GM21619 (cell line): ENCODE measurements at regions not wholly inside any gene's neighbourhood (a gene's known extent, or its start where the extent isn't known, plus 50 kb on each side); places are given as distances from the start of the nearest gene placed in this dataset.
"Not testable (repeated sequence)": the region's sequence is repeated elsewhere in the genome, so short reads cannot be mapped to it uniquely, and the experiment has no call there.

Experiments used
- ATAC-seq: cut with Tn5 transposase; IDR thresholded peaks from one replicate; pipeline ENCODE4 v1.9.1; 2021; ENCODE audit not compliant: unreplicated experiment

GRCh38 chr7:101679653-101680173, 50.6 kb upstream of the MYL10 start:
- ATAC-seq: not testable (repeated sequence)

- no peak for ATAC-seq
These were observed 51.5 kb upstream of the MYL10 start for GRCh38 chr7:101680406-101681145.

GRCh38 chr7:101681170-101682007, 52.3 kb upstream of the MYL10 start:
- no peak for ATAC-seq

- ATAC-seq: no peak
These were observed 55.9 kb upstream of the MYL10 start for GRCh38 chr7:101684983-101685330.

GRCh38 chr7:101686030-101686429, 56.9 kb upstream of the MYL10 start:
- no peak for ATAC-seq

- ATAC-seq: no peak
These were observed 58.0 kb upstream of the MYL10 start for GRCh38 chr7:101687081-101687480.

GRCh38 chr7:101687791-101688182, 58.7 kb upstream of the MYL10 start:
- no peak for ATAC-seq

- ATAC-seq: peak; percentile 74
These were observed 59.2 kb upstream of the MYL10 start for GRCh38 chr7:101688183-101688831.

- no peak for ATAC-seq
These were observed 60.2 kb upstream of the MYL10 start for GRCh38 chr7:101688995-101689907.

- no peak for ATAC-seq
These were observed 61.0 kb upstream of the MYL10 start for GRCh38 chr7:101690061-101690460.

GRCh38 chr7:101691822-101692384, 62.8 kb upstream of the MYL10 start:
- no peak for ATAC-seq

GRCh38 chr7:101693498-101694091, 64.5 kb upstream of the MYL10 start:
- ATAC-seq: no peak

- ATAC-seq: no peak
These were observed 69.9 kb upstream of the MYL10 start for GRCh38 chr7:101698964-101699363.

GRCh38 chr7:101699399-101699798, 70.3 kb upstream of the MYL10 start:
- ATAC-seq: no peak

GRCh38 chr7:101699881-101700823, 71.1 kb upstream of the MYL10 start:
- ATAC-seq: no peak

- ATAC-seq: no peak
These were observed 72.2 kb upstream of the MYL10 start for GRCh38 chr7:101701153-101701794.

GRCh38 chr7:101702362-101702850, 73.3 kb upstream of the MYL10 start:
- ATAC-seq: no peak

- ATAC-seq: no peak
These were observed 76.2 kb upstream of the MYL10 start for GRCh38 chr7:101705331-101705730.
